Testis (tissue), 2 donors: ENCODE measurements at regions not wholly inside any gene's neighbourhood (a gene's known extent, or its start where the extent isn't known, plus 50 kb on each side); places are given as distances from the start of the nearest gene placed in this dataset.

Experiments
- POLR2A ChIP-seq: fragments of 450-650 bp; IDR thresholded peaks from one replicate; pipeline ENCODE4 v1.6.1; 2017; ENCODE audit warnings: antibody characterized with exemption, mild to moderate bottlenecking, moderate library complexity
- TF ChIP-seq, protein P1 (sequence below), 3 experiments: fragments of 450-650 bp in 2 of 3; fragments of 200-600 bp in 1 of 3; sonication (generic) in 1 of 3; IDR thresholded peaks; one replicate each; pipeline ENCODE4 v1.5.1; 2016 to 2019; ENCODE audit warnings: antibody characterized with exemption in 3 of 3, mild to moderate bottlenecking in 2 of 3, moderate library complexity in 1 of 3

DNA sequence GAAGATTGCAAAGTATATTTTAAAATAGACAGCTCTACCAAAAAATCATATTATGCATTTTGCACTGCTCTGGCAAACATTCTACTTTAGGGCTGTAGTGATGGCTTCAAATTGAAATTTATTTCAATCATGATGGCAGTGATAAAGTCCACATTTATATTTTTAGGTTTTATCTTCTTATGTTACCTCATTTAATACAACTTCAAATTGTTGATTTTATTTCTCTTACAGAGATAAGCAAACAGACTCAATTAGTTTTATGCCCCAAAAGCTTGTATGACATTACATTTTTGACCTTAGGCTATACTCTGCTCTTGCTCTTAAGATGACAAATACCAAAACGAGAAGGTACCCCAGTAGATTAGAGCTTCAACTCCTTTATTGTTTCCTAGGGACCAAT lies 87.4 kb downstream of the CYLC2 start:
- TF ChIP-seq POLR2A, result no peak
- TF ChIP-seq, protein P1, sequence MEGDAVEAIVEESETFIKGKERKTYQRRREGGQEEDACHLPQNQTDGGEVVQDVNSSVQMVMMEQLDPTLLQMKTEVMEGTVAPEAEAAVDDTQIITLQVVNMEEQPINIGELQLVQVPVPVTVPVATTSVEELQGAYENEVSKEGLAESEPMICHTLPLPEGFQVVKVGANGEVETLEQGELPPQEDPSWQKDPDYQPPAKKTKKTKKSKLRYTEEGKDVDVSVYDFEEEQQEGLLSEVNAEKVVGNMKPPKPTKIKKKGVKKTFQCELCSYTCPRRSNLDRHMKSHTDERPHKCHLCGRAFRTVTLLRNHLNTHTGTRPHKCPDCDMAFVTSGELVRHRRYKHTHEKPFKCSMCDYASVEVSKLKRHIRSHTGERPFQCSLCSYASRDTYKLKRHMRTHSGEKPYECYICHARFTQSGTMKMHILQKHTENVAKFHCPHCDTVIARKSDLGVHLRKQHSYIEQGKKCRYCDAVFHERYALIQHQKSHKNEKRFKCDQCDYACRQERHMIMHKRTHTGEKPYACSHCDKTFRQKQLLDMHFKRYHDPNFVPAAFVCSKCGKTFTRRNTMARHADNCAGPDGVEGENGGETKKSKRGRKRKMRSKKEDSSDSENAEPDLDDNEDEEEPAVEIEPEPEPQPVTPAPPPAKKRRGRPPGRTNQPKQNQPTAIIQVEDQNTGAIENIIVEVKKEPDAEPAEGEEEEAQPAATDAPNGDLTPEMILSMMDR (IDR thresholded peaks at IDR 0.05), result no peak
